HUDEP-2 (cell line): ENCODE measurements at regions not wholly inside any gene's neighbourhood (a gene's known extent, or its start where the extent isn't known, plus 50 kb on each side); places are given as distances from the start of the nearest gene placed in this dataset.
"Not testable (repeated sequence)": the region's sequence is repeated elsewhere in the genome, so short reads cannot be mapped to it uniquely, and the experiment has no call there.

Experiments used
- DNase-seq, 76 experiments: peaks; one replicate each; lab custom pipeline; 2025; ENCODE audit not compliant: unreplicated experiment in 76 of 76; lab: John Stamatoyannopoulos, UW

GRCh38 chr2:14099101-14099500, 533.4 kb upstream of the LRATD1 start:
- DNase-seq: not testable (repeated sequence)

- no peak for DNase-seq
Observed at GRCh38 chr2:14114275-14114674, 518.2 kb upstream of the LRATD1 start.

- no peak for DNase-seq
Observed at GRCh38 chr2:14120376-14120775, 512.1 kb upstream of the LRATD1 start.

GRCh38 chr2:14123436-14124103, 508.9 kb upstream of the LRATD1 start:
- no peak for DNase-seq

GRCh38 chr2:14125624-14126293, 506.8 kb upstream of the LRATD1 start:
- no peak for DNase-seq

GRCh38 chr2:14126846-14127245, 505.7 kb upstream of the LRATD1 start:
- no peak for DNase-seq

GRCh38 chr2:14127765-14128164, 504.8 kb upstream of the LRATD1 start:
- no peak for DNase-seq

- DNase-seq: no peak
Observed at GRCh38 chr2:14132386-14132785, 500.1 kb upstream of the LRATD1 start.

- DNase-seq: no peak
Observed at GRCh38 chr2:14134771-14135170, 497.7 kb upstream of the LRATD1 start.

GRCh38 chr2:14136030-14136429, 496.5 kb upstream of the LRATD1 start:
- no peak for DNase-seq

GRCh38 chr2:14137643-14138042, 494.9 kb upstream of the LRATD1 start:
- DNase-seq: peak in 2 of 76 experiments; percentile 20 to 29

- no peak for DNase-seq
Observed at GRCh38 chr2:14140009-14140550, 492.4 kb upstream of the LRATD1 start.

- no peak for DNase-seq
Observed at GRCh38 chr2:14143435-14143834, 489.1 kb upstream of the LRATD1 start.

- no peak for DNase-seq
Observed at GRCh38 chr2:14148216-14148615, 484.3 kb upstream of the LRATD1 start.

- DNase-seq: no peak
Observed at GRCh38 chr2:14157816-14158215, 474.7 kb upstream of the LRATD1 start.

GRCh38 chr2:14180333-14180732, 452.2 kb upstream of the LRATD1 start:
- DNase-seq: no peak

- DNase-seq: no peak
Observed at GRCh38 chr2:14182227-14182946, 450.1 kb upstream of the LRATD1 start.

- no peak for DNase-seq
Observed at GRCh38 chr2:14185906-14186305, 446.6 kb upstream of the LRATD1 start.

GRCh38 chr2:14188446-14188845, 444.1 kb upstream of the LRATD1 start:
- no peak for DNase-seq

GRCh38 chr2:14189929-14190328, 442.6 kb upstream of the LRATD1 start:
- DNase-seq: no peak

- no peak for DNase-seq
Observed at GRCh38 chr2:14194233-14194632, 438.3 kb upstream of the LRATD1 start.

- no peak for DNase-seq
Observed at GRCh38 chr2:14197293-14197692, 435.2 kb upstream of the LRATD1 start.
